CD4-positive, alpha-beta T cell (primary cell): ENCODE measurements at regions not wholly inside any gene's neighbourhood (a gene's known extent, or its start where the extent isn't known, plus 50 kb on each side); places are given as distances from the start of the nearest gene placed in this dataset.

Experiments
- ATAC-seq: fragments of 200-7000 bp; cut with Tn5 transposase; one replicate; pipeline ENCODE4 v1.10.0; 2022; ENCODE audit warnings: mild to moderate bottlenecking; ENCODE audit not compliant: poor library complexity
- CTCF ChIA-PET: fragments of 350-600 bp; sonication (Branson Sonifier 250); formaldehyde crosslinking; loops from one replicate; lab custom pipeline; 2021; ENCODE audit warnings: antibody characterized with exemption, inconsistent platforms; lab: Charles Lee
- POLR2A ChIA-PET: fragments of 350-600 bp; sonication (Branson Sonifier 250); formaldehyde crosslinking; loops from one replicate; lab custom pipeline; 2021; ENCODE audit warnings: antibody characterized with exemption, inconsistent platforms; lab: Charles Lee
- DNase-seq, 14 experiments: peaks; one replicate each; pipeline ENCODE4 v3.0.0-alpha.2; 2013 to 2020; ENCODE audit warnings: mixed read lengths in 2 of 14
- H3K27ac ChIP-seq, 2 donors: one replicate each; pipeline versions ENCODE4 v1.5.1 to v1.7.0; 2013; ENCODE audit warnings: low read length in 2 of 2, low read depth in 1 of 2, mild to moderate bottlenecking in 1 of 2
- H3K27me3 ChIP-seq, 2 experiments: 1 replicate in 1 of 2; 2 replicates in 1 of 2; pipeline versions ENCODE4 v1.6.1 to v1.7.0; 2013; ENCODE audit warnings: low read length in 2 of 2, control low read depth in 1 of 2, mild to moderate bottlenecking in 1 of 2, moderate library complexity in 1 of 2; ENCODE audit not compliant: insufficient read depth in 2 of 2, control insufficient read depth in 1 of 2
- H3K36me3 ChIP-seq: one replicate; pipeline ENCODE4 v1.6.1; 2013; ENCODE audit warnings: low read length, control low read depth; ENCODE audit not compliant: insufficient read depth
- H3K4me1 ChIP-seq: one replicate; pipeline ENCODE4 v1.6.1; 2013; ENCODE audit warnings: low read length, control low read depth; ENCODE audit not compliant: insufficient read depth
- H3K4me3 ChIP-seq: one replicate; pipeline ENCODE4 v1.5.1; 2013; ENCODE audit warnings: mild to moderate bottlenecking, low read length, moderate library complexity
- H3K9me3 ChIP-seq, 2 experiments: 1 replicate in 1 of 2; 2 replicates in 1 of 2; pipeline versions ENCODE4 v1.6.1 to v1.7.0; 2013; ENCODE audit warnings: low read length in 2 of 2, mild to moderate bottlenecking in 2 of 2, control low read depth in 1 of 2, moderate library complexity in 1 of 2; ENCODE audit not compliant: control insufficient read depth in 1 of 2, insufficient read depth in 1 of 2
- H3K27ac Mint-ChIP-seq: one replicate; pipeline ENCODE4 v1.8.0; 2020; ENCODE audit warnings: mixed read lengths
- H3K27me3 Mint-ChIP-seq: one replicate; pipeline ENCODE4 v1.8.0; 2021; ENCODE audit warnings: mixed read lengths
- H3K36me3 Mint-ChIP-seq: one replicate; pipeline ENCODE4 v1.8.0; 2021; ENCODE audit warnings: low read depth, mixed read lengths
- H3K4me1 Mint-ChIP-seq: one replicate; pipeline ENCODE4 v1.8.0; 2021; ENCODE audit warnings: low read depth, mixed read lengths
- H3K4me3 Mint-ChIP-seq: one replicate; pipeline ENCODE4 v1.8.0; 2020; ENCODE audit warnings: mild to moderate bottlenecking, mixed read lengths
- H3K9me3 Mint-ChIP-seq: one replicate; pipeline ENCODE4 v1.8.0; 2020; ENCODE audit warnings: mixed read lengths
- CTCF ChIP-seq: fragments of 200-600 bp; IDR thresholded peaks from one replicate; pipeline ENCODE4 v1.8.0; 2022; ENCODE audit warnings: antibody characterized with exemption, mild to moderate bottlenecking
- intact Hi-C, 2 experiments: fragments of 100-400 bp; cut with DNase I in 1 of 2; cut with micrococcal nuclease in 1 of 2; formaldehyde crosslinking; loops; one replicate each; pipeline versions ENCODE4 v1.15.1 to v1.9.0; 2023 to 2025; cut with DNase I, micrococcal nuclease

GRCh38 chr3:110774496-110775265 lies 296.9 kb upstream of the NECTIN3 start:
- ATAC-seq: no peak
- no peak overlapping the region for H3K27ac ChIP-seq
- H3K4me3 ChIP-seq: no peak overlapping the region
- CTCF ChIA-PET: no interaction called here
- Mint-ChIP-seq H3K4me1 (no peaks in the 10 kb centered on the region), H3K36me3 (no peaks in the 10 kb centered on the region), H3K27ac (no peak overlapping the region), H3K27me3 (no peaks in the 10 kb centered on the region), H3K9me3 (no peaks in the 10 kb centered on the region), H3K4me3 (no peak overlapping the region)
- no peak for TF ChIP-seq CTCF
- H3K4me1 ChIP-seq: no peaks in the 10 kb centered on the region
- DNase-seq: no peak
- no peaks in the 10 kb centered on the region for H3K9me3 ChIP-seq
- H3K36me3 ChIP-seq: no peaks in the 10 kb centered on the region
- POLR2A ChIA-PET: no interaction called here
- intact Hi-C loops: no loop called here
- no peaks in the 10 kb centered on the region for H3K27me3 ChIP-seq

- H3K36me3 ChIP-seq: no peaks in the 10 kb centered on the region
- no peak overlapping the region for H3K4me3 ChIP-seq
- intact Hi-C loops: no loop called here
- H3K4me1 ChIP-seq: no peaks in the 10 kb centered on the region
- no peak for ATAC-seq
- CTCF ChIA-PET: interaction anchor here (1.6 kb wide), 1 partner anchor 10 kb away, joined by 3 read pairs; no protein-coding TSS in a partner anchor
- Mint-ChIP-seq H3K27ac (no peak overlapping the region), H3K4me1 (no peaks in the 10 kb centered on the region), H3K36me3 (no peaks in the 10 kb centered on the region), H3K27me3 (no peaks in the 10 kb centered on the region), H3K9me3 (peaks cover 1% of the 10 kb centered on the region), H3K4me3 (no peak overlapping the region)
- H3K9me3 ChIP-seq: peaks cover 0 to 3% of the 10 kb centered on the region in 2 experiments
- TF ChIP-seq CTCF: no peak
- no peak overlapping the region for H3K27ac ChIP-seq
- no peaks in the 10 kb centered on the region for H3K27me3 ChIP-seq
- POLR2A ChIA-PET: no interaction called here
- no peak for DNase-seq
Observed at GRCh38 chr3:110779581-110779980, 292.0 kb upstream of the NECTIN3 start.

- Mint-ChIP-seq H3K36me3 (no peaks in the 10 kb centered on the region), H3K9me3 (peaks cover 2% of the 10 kb centered on the region), H3K4me1 (no peaks in the 10 kb centered on the region), H3K27me3 (no peaks in the 10 kb centered on the region), H3K27ac (no peak overlapping the region), H3K4me3 (no peak overlapping the region)
- Histone ChIP-seq H3K4me1 (no peaks in the 10 kb centered on the region), H3K27me3 (no peaks in the 10 kb centered on the region), H3K9me3 (peaks cover 0 to 3% of the 10 kb centered on the region in 2 experiments), H3K4me3 (no peak overlapping the region), H3K36me3 (no peaks in the 10 kb centered on the region), H3K27ac (no peak overlapping the region)
- intact Hi-C loops: no loop called here
- CTCF ChIA-PET: no interaction called here
- DNase-seq (no peak), ATAC-seq (no peak)
- POLR2A ChIA-PET: no interaction called here
- no peak for TF ChIP-seq CTCF
Observed at GRCh38 chr3:110783541-110783940, 288.1 kb upstream of the NECTIN3 start.
